H1 (cell line): ENCODE measurements at regions not wholly inside any gene's neighbourhood (a gene's known extent, or its start where the extent isn't known, plus 50 kb on each side); places are given as distances from the start of the nearest gene placed in this dataset.

Experiments
- CTCF ChIA-PET: fragments of 300-600 bp; sonication (Branson Sonifier 250); formaldehyde crosslinking; loops from one replicate; lab custom pipeline; 2021; ENCODE audit not compliant: partially characterized antibody; lab: Charles Lee
- POLR2A ChIA-PET: fragments of 300-600 bp; sonication (Branson Sonifier 250); formaldehyde crosslinking; loops from one replicate; lab custom pipeline; 2021; ENCODE audit warnings: inconsistent platforms; ENCODE audit not compliant: partially characterized antibody; lab: Charles Lee
- DNase-seq, 2 experiments: peaks; one replicate each; pipeline versions ENCODE4 v3.0.0 to v3.0.0-alpha.2; 2010 to 2022; ENCODE audit warnings: low spot score in 2 of 2, low read depth in 1 of 2, mixed read lengths in 1 of 2
- FAIRE-seq: peaks from 2 replicates; lab custom pipeline; 2011; peaks lifted over from hg19 to GRCh38; lab: Jason Lieb, UNC
- H2AFZ ChIP-seq: 2 replicates; pipeline ENCODE4 v1.8.1; 2012; ENCODE audit warnings: low read length, inconsistent platforms
- H2AK5ac ChIP-seq: 2 replicates; pipeline ENCODE4 v1.6.1; 2013; ENCODE audit warnings: low read depth, low read length
- H2BK120ac ChIP-seq: replicated peaks from 2 replicates; pipeline ENCODE3; 2013; ENCODE audit warnings: low read depth, low read length, inconsistent platforms
- H2BK12ac ChIP-seq: 2 replicates; pipeline ENCODE4 v1.6.1; 2013; ENCODE audit warnings: low read depth, low read length
- H2BK15ac ChIP-seq: 2 replicates; pipeline ENCODE4 v1.6.1; 2013; ENCODE audit warnings: low read length
- H2BK20ac ChIP-seq: 2 replicates; pipeline ENCODE4 v1.6.1; 2013; ENCODE audit warnings: low read length
- H2BK5ac ChIP-seq: 2 replicates; pipeline ENCODE4 v1.6.1; 2013; ENCODE audit warnings: low read depth, low read length
- H3K14ac ChIP-seq: 2 replicates; pipeline ENCODE4 v1.6.1; 2013; ENCODE audit warnings: inconsistent platforms; ENCODE audit not compliant: insufficient read length
- H3K18ac ChIP-seq: 2 replicates; pipeline ENCODE4 v1.6.1; 2013; ENCODE audit warnings: low read length; ENCODE audit errors: extremely low read depth
- H3K23ac ChIP-seq: 2 replicates; pipeline ENCODE4 v1.6.1; 2013; ENCODE audit warnings: inconsistent platforms; ENCODE audit not compliant: insufficient read length
- H3K23me2 ChIP-seq: 2 replicates; pipeline ENCODE4 v1.6.1; 2013; ENCODE audit warnings: low read depth, low read length
- H3K27ac ChIP-seq: 2 replicates; pipeline ENCODE4 v1.6.1; 2011; ENCODE audit warnings: low read depth, low read length, inconsistent platforms
- H3K27me3 ChIP-seq, 4 experiments: replicated peaks in 1 of 4; 1 replicate in 1 of 4; 2 replicates in 3 of 4; pipeline versions ENCODE4 v1.6.1 to v1.8.1; 2011 to 2013; ENCODE audit warnings: low read length in 3 of 4, mild to moderate bottlenecking in 3 of 4, inconsistent platforms in 2 of 4, mixed read lengths in 2 of 4, moderate library complexity in 1 of 4; ENCODE audit not compliant: control insufficient read depth in 3 of 4, insufficient read depth in 3 of 4; ENCODE audit errors: extremely low read depth in 1 of 4
- H3K36me3 ChIP-seq, 4 experiments: 2 replicates each; pipeline versions ENCODE4 v1.6.1 to v1.8.1; 2011 to 2013; ENCODE audit warnings: mild to moderate bottlenecking in 4 of 4, low read length in 3 of 4, moderate library complexity in 2 of 4, control low read depth in 1 of 4, inconsistent platforms in 1 of 4; ENCODE audit not compliant: insufficient read depth in 4 of 4, control insufficient read depth in 2 of 4
- H3K4ac ChIP-seq: replicated peaks from 2 replicates; pipeline ENCODE3; 2013; ENCODE audit warnings: low read length, low read depth, mixed read lengths, inconsistent platforms; ENCODE audit not compliant: insufficient read length
- H3K4me1 ChIP-seq, 4 experiments: replicated peaks in 1 of 4; 1 replicate in 1 of 4; 2 replicates in 3 of 4; pipeline versions ENCODE4 v1.6.1 to v1.8.1; 2011 to 2013; ENCODE audit warnings: low read length in 3 of 4, inconsistent platforms in 2 of 4, mixed read lengths in 1 of 4; ENCODE audit not compliant: insufficient read depth in 4 of 4, control insufficient read depth in 3 of 4
- H3K4me2 ChIP-seq, 2 experiments: 2 replicates each; pipeline versions ENCODE4 v1.6.1 to v1.8.1; 2011 to 2013; ENCODE audit warnings: low read depth in 2 of 2, low read length in 2 of 2, control low read depth in 1 of 2, inconsistent platforms in 1 of 2, mild to moderate bottlenecking in 1 of 2; ENCODE audit not compliant: insufficient read depth in 1 of 2
- H3K4me3 ChIP-seq, 4 experiments: fragments of 200-600, 300-600 bp in 1 of 4; sonication (generic), shearing (Covaris generic), sonication (Bioruptor Twin) in 1 of 4; 2 replicates each; pipeline versions ENCODE4 v1.5.1 to v1.8.1; 2011 to 2016; ENCODE audit warnings: low read length in 4 of 4, low read depth in 3 of 4, control low read depth in 2 of 4, inconsistent platforms in 2 of 4, mild to moderate bottlenecking in 2 of 4, mixed read lengths in 1 of 4, moderate library complexity in 1 of 4; ENCODE audit not compliant: insufficient read depth in 2 of 4; ENCODE audit errors: extremely low read depth in 1 of 4
- H3K56ac ChIP-seq: replicated peaks from 2 replicates; pipeline ENCODE3; 2013; ENCODE audit warnings: low read depth, mild to moderate bottlenecking, mixed read lengths, low read length, inconsistent platforms; ENCODE audit not compliant: insufficient read length
- H3K79me1 ChIP-seq: 2 replicates; pipeline ENCODE4 v1.6.1; 2013; ENCODE audit warnings: low read depth, low read length, control low read depth
- H3K79me2 ChIP-seq, 2 experiments: 2 replicates each; pipeline versions ENCODE4 v1.6.1 to v1.8.1; 2012 to 2013; ENCODE audit warnings: low read length in 2 of 2, mild to moderate bottlenecking in 2 of 2, inconsistent platforms in 1 of 2; ENCODE audit not compliant: insufficient read depth in 2 of 2, control insufficient read depth in 1 of 2
- H3K9ac ChIP-seq, 4 experiments: replicated peaks in 1 of 4; 1 replicate in 1 of 4; 2 replicates in 3 of 4; pipeline versions ENCODE4 v1.6.1 to v1.8.1; 2011 to 2013; ENCODE audit warnings: low read depth in 3 of 4, low read length in 3 of 4, control low read depth in 2 of 4, mild to moderate bottlenecking in 2 of 4, moderate library complexity in 2 of 4, inconsistent platforms in 1 of 4; ENCODE audit errors: extremely low read depth in 1 of 4
- H3K9me3 ChIP-seq, 2 experiments: 2 replicates each; pipeline versions ENCODE4 v1.6.1 to v1.8.1; 2012 to 2013; ENCODE audit warnings: mild to moderate bottlenecking in 2 of 2, moderate library complexity in 2 of 2, control low read depth in 1 of 2, inconsistent platforms in 1 of 2, low read depth in 1 of 2, low read length in 1 of 2, mixed read lengths in 1 of 2; ENCODE audit not compliant: insufficient read depth in 2 of 2
- H4K20me1 ChIP-seq, 2 experiments: replicated peaks in 1 of 2; 2 replicates each; pipeline versions ENCODE3 to v1.8.1; 2011 to 2013; ENCODE audit warnings: inconsistent platforms in 2 of 2, low read length in 2 of 2, mild to moderate bottlenecking in 1 of 2; ENCODE audit not compliant: insufficient read depth in 2 of 2, control insufficient read depth in 1 of 2
- H4K5ac ChIP-seq: 2 replicates; pipeline ENCODE4 v1.6.1; 2013; ENCODE audit warnings: low read length, low read depth, mixed read lengths, inconsistent platforms; ENCODE audit not compliant: insufficient read length
- H4K8ac ChIP-seq: 2 replicates; pipeline ENCODE4 v1.8.0; 2013; ENCODE audit warnings: mild to moderate bottlenecking, moderate library complexity, low read length, inconsistent platforms; ENCODE audit not compliant: insufficient read depth; ENCODE audit errors: extremely low read depth
- H4K91ac ChIP-seq: replicated peaks from 2 replicates; pipeline ENCODE3; 2013; ENCODE audit warnings: low read length, mixed read lengths, inconsistent platforms; ENCODE audit not compliant: insufficient read length
- JUN ChIP-seq: IDR thresholded peaks from 2 replicates; pipeline ENCODE4 v1.6.1; 2011; ENCODE audit warnings: low read depth, mild to moderate bottlenecking, improper control_type of control experiment, low read length
- TBP ChIP-seq: IDR thresholded peaks from 2 replicates; pipeline ENCODE4 v1.6.1; 2011; ENCODE audit warnings: low read depth, low read length, improper control_type of control experiment
- WGBS, 2 experiments: shearing (Covaris generic) in 1 of 2; methylation state at CpG; one replicate each; pipeline versions ENCODE4 v1.1.6 to v1.1.7; 2013 to 2015; ENCODE audit warnings: low lambda C conversion rate in 2 of 2, mixed read lengths in 2 of 2, inconsistent platforms in 1 of 2, low coverage in 1 of 2, missing lambda C conversion rate in 1 of 2; ENCODE audit not compliant: insufficient replicate concordance in 2 of 2, insufficient coverage in 1 of 2, insufficient read length in 1 of 2; ENCODE audit errors: extremely low coverage in 1 of 2, missing lambda C conversion rate in 1 of 2; 5-methylcytosine and 5-hydroxymethylcytosine counted together

DNA sequence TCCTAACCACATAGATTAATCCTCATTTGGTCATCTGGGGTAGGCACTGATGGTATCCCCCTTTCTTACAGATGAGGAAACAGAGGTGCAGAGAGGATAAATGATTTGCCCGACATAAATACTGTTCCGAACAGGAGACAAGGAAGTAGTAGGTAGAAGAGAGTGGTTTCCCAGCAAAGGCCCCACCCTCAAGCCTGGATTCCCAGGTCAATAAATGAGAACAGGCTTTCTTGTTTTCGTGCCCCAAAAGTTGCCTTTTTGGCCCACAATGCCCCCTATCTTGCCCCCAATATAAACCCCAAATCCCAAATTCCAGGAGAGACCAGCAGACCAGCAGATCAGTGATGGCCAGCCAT is 125.5 kb upstream of the PRR20G start:
- Histone ChIP-seq H4K91ac (no peak overlapping the region), H3K18ac (no peak overlapping the region), H3K9me3 (no peaks in the 10 kb centered on the region), H2AK5ac (no peak overlapping the region), H3K56ac (no peak overlapping the region), H3K4me2 (no peak overlapping the region), H3K9ac (no peak overlapping the region), H3K4me3 (no peak overlapping the region), H4K5ac (no peak overlapping the region), H2BK15ac (no peak overlapping the region), H3K14ac (no peak overlapping the region), H3K27me3 (no peaks in the 10 kb centered on the region), H3K23ac (no peak overlapping the region), H3K4ac (no peak overlapping the region), H3K79me1 (no peaks in the 10 kb centered on the region), H3K79me2 (no peaks in the 10 kb centered on the region), H2BK5ac (no peak overlapping the region), H3K23me2 (0 out of 2 replicates have a peak, but pooled peaks cover 2% of the 10 kb centered on the region), H2AFZ (no peak overlapping the region), H2BK20ac (no peak overlapping the region), H4K8ac (no peak overlapping the region), H2BK12ac (no peak overlapping the region), H3K36me3 (no peaks in the 10 kb centered on the region), H4K20me1 (no peaks in the 10 kb centered on the region), H2BK120ac (no peak overlapping the region), H3K4me1 (peaks cover 0 to 11% (median 2%) of the 10 kb centered on the region in 4 experiments; a peak in 4 of 7 replicates), H3K27ac (no peak overlapping the region)
- ChIA-PET CTCF (interaction anchor here (1.1 kb wide), 1 partner anchor 9 kb away, joined by 5 read pairs; no protein-coding TSS in a partner anchor), POLR2A (no interaction called here)
- FAIRE-seq (no peak), DNase-seq (no peak)
- WGBS, 2 experiments = 80% methylated on average over 3 of the region's 3 CpGs; no CpG with 5 or more reads in 1 of the 2 experiments
- TF ChIP-seq JUN = no peak
- TF ChIP-seq TBP = no peak
